LNCaP clone FGC (cell line): ENCODE measurements at regions not wholly inside any gene's neighbourhood (a gene's known extent, or its start where the extent isn't known, plus 50 kb on each side); places are given as distances from the start of the nearest gene placed in this dataset.
A peak's percentile ranks its signal among the peaks of the same experiment; 100 is the strongest.

Experiments used
- DNase-seq: peaks from one replicate; pipeline ENCODE4 v3.0.0-alpha.2; 2011; ENCODE audit warnings: low read depth
- H3K4me3 ChIP-seq: 2 replicates; pipeline ENCODE4 v1.5.1; 2011; ENCODE audit warnings: mild to moderate bottlenecking, low read depth, low read length, control low read depth
- TF ChIP-seq, protein P1 (sequence below): IDR thresholded peaks from 2 replicates; pipeline ENCODE4 v1.5.1; 2012; ENCODE audit warnings: mild to moderate bottlenecking; ENCODE audit not compliant: control insufficient read depth, insufficient read depth; ENCODE audit errors: extremely low read depth

DNA sequence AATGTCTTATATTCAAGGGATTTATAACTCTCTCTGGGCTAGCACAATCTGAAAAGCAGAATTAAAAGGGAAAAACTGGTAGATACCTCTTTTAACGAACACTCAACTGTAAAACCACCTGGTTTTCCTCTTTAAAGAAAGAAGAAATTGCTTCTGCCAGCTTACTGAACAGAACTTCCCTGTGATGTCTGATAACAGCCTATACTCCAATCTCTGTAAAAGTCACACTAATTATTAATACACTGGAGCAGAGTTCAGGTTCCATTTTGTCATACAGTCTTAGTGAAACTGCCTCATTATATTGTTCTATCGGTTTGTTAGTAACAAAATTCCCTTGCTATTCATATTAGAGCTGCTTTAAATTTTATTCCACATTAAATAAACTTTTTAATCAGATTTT, 251.0 kb upstream of the STARD13 start:
- no peak for DNase-seq
- TF ChIP-seq, protein P1, sequence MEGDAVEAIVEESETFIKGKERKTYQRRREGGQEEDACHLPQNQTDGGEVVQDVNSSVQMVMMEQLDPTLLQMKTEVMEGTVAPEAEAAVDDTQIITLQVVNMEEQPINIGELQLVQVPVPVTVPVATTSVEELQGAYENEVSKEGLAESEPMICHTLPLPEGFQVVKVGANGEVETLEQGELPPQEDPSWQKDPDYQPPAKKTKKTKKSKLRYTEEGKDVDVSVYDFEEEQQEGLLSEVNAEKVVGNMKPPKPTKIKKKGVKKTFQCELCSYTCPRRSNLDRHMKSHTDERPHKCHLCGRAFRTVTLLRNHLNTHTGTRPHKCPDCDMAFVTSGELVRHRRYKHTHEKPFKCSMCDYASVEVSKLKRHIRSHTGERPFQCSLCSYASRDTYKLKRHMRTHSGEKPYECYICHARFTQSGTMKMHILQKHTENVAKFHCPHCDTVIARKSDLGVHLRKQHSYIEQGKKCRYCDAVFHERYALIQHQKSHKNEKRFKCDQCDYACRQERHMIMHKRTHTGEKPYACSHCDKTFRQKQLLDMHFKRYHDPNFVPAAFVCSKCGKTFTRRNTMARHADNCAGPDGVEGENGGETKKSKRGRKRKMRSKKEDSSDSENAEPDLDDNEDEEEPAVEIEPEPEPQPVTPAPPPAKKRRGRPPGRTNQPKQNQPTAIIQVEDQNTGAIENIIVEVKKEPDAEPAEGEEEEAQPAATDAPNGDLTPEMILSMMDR: no peak
- peak overlapping the region; percentile 8; the same call in 1 of the 2 replicates for H3K4me3 ChIP-seq

DNA sequence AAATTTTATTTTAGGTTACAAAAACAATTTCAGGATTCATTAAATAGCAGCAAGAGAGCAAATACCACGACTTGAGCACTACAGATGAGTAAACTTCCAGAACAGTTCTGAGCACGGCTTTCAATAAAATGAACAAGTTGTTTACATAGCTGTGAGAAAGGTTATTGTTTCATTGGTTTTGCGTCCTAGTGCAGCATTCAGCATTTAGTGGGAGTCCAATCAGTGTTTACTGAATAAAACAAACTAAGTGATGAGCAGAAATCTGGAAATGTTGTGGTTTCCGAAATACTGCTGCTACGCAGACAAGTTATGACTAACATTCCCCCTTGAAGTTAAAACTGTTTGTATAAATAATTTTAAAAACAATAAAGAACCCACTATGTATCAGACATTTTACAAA, 251.5 kb upstream of the STARD13 start:
- H3K4me3 ChIP-seq: peak overlapping the region; percentile 8; the same call in 1 of the 2 replicates
- TF ChIP-seq, protein P1: no peak
- peak; percentile 60 for DNase-seq

DNA sequence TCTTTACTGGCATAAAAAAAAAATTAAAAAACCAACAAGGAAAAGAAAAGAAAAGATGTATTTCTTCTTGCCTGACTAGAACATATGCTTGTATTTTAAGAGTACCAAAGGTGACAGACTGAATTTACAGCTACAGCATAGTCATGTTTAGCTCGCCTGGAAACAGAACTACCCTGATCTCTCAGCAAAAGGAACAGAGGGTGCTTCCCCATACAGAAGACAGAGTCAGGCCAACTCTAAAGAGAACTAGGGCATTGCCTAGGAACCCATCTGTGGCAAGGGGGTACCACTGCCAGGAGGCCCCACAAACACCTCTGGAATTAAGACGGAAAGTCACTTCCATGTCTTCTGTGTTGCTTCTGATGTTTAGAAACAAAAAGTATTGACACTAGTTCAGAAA, 252.1 kb upstream of the STARD13 start:
- DNase-seq: no peak
- H3K4me3 ChIP-seq: no peak overlapping the region
- TF ChIP-seq, protein P1: no peak

DNA sequence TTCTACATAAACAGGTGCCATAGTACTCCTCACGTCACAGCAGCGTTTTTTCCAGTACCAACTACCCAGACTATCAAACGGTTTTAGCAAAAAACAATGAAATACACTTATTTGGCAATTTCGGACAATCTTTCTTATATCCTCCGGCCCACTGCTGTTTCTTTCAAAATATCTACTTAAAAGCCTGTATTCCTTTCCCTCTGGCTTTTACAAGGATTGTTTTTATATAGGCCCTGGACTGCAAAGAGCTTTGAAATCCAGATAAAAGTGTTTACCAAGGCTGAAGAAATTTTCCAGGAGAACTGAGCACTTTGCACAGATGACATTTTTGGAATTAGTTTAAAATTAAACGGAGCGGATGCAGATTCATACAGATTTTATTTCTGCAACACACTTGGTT, 255.9 kb upstream of the STARD13 start:
- DNase-seq: no peak
- peak overlapping the region; percentile 50 for H3K4me3 ChIP-seq
- TF ChIP-seq, protein P1: no peak

DNA sequence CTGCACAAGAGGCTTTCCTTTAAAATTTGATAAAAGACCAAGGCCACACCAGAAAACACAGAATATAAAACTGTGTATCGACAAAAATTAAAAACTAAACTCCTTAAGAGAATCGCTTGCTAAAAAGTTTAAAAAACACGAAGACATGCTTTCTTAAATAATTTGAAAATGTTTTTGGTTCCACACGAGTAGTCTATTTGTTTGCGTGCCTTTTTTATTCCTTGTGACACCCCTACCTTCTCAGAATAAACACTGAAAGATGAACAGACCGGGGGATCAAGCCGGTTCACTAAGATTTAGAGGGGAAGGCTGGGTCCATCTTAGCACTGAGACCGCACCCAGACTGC, 256.4 kb upstream of the STARD13 start:
- no peak for DNase-seq
- TF ChIP-seq, protein P1: no peak
- H3K4me3 ChIP-seq: peak overlapping the region; percentile 50

DNA sequence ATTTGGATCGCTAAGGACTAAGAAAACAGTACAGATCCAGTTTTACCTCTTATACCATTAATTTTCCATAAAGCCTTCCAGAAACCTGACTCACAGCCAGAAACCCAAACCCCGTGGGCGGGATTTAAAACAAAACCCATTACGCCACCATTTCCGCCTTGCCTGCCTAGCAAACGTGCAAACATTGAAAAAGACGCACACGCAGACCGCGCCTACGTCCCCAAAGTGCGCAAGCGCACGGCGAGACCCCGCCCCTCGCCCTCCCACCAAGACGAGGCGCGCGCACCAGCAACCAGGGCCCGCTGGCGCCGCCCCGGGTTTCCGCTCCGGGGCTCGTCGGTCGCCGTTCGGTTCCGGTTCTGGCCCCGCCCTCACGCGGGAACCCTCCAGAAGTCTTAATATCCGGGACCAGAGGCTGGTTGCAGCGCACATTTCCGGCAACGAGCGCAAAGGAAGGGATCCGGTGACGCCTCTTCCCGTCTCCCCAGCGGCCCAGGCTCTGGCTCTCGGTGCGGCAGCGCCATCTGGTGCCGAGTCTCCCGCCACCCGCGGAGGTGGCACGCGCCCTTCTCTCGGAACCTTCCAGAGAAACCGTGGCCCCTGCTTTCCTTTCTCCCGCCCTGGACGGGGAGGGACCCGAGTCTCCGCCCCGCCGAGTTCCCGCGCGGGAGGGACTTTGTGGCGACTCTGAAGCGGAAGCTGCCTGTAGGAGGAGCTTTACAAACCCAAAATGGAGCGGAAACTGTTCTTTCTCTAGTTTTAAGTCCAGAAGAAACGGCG, 256.9 kb upstream of the STARD13 start:
- DNase-seq: peak; percentile 98
- TF ChIP-seq, protein P1: peak; percentile 78
- peak overlapping the region; percentile 50 for H3K4me3 ChIP-seq

DNA sequence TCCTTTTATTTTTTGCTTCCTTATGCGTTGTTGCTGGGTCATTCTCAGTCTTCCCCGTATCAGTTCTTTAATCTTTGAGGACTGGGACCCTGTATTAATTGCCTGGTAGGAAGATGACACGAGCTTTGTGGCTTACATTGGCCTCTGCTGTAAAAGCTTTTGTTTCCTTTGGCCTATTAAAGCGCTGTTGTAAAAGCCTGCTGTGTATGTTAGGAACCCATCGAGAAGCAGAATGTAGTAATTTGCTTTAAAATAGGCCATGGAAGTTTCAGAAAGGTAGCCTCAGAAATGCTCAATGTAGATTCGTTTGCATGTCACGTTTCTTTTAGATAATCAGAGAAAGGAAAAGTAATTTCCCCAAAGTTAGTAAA, 257.5 kb upstream of the STARD13 start:
- TF ChIP-seq, protein P1: no peak

More for the DNA sequence above, 257.5 kb upstream of the STARD13 start:
- H3K4me3 ChIP-seq: peak overlapping the region; percentile 49
- DNase-seq: no peak
